Astrocyte (in vitro differentiated cells and primary cell): ENCODE measurements at regions not wholly inside any gene's neighbourhood (a gene's known extent, or its start where the extent isn't known, plus 50 kb on each side); places are given as distances from the start of the nearest gene placed in this dataset.

Experiments used
- DNase-seq: peaks from one replicate; pipeline ENCODE4 v3.0.0-alpha.2; 2010; ENCODE audit warnings: low read depth
- FAIRE-seq: peaks from 2 replicates; lab custom pipeline; 2011; peaks lifted over from hg19 to GRCh38; lab: Jason Lieb, UNC
- H2AFZ ChIP-seq: 2 replicates; pipeline ENCODE4 v1.6.0; 2012; ENCODE audit warnings: low read depth, low read length, inconsistent platforms
- H3K27ac ChIP-seq: 2 replicates; pipeline ENCODE4 v1.5.1; 2011; ENCODE audit warnings: low read depth, low read length, inconsistent platforms
- H3K27me3 ChIP-seq: 2 replicates; pipeline ENCODE4 v1.6.0; 2011; ENCODE audit warnings: low read length, inconsistent platforms; ENCODE audit not compliant: insufficient read depth
- H3K36me3 ChIP-seq: 2 replicates; pipeline ENCODE4 v1.5.1; 2011; ENCODE audit warnings: low read length, inconsistent platforms; ENCODE audit not compliant: insufficient read depth
- H3K4me1 ChIP-seq: 2 replicates; pipeline ENCODE4 v1.5.1; 2011; ENCODE audit warnings: low read length, inconsistent platforms; ENCODE audit not compliant: insufficient read depth
- H3K4me2 ChIP-seq: 2 replicates; pipeline ENCODE4 v1.6.0; 2012; ENCODE audit warnings: low read length, inconsistent platforms
- H3K4me3 ChIP-seq: 2 replicates; pipeline ENCODE4 v1.5.1; 2011; ENCODE audit warnings: low read depth, mild to moderate bottlenecking, low read length, inconsistent platforms; ENCODE audit not compliant: insufficient read depth
- H3K79me2 ChIP-seq: 2 replicates; pipeline ENCODE4 v1.6.0; 2012; ENCODE audit warnings: mild to moderate bottlenecking, low read length, inconsistent platforms; ENCODE audit not compliant: insufficient read depth
- H3K9ac ChIP-seq: 2 replicates; pipeline ENCODE4 v1.6.0; 2012; ENCODE audit warnings: mild to moderate bottlenecking, low read length, inconsistent platforms
- H3K9me3 ChIP-seq: 2 replicates; pipeline ENCODE4 v1.5.1; 2012; ENCODE audit warnings: low read depth, mild to moderate bottlenecking, low read length, inconsistent platforms; ENCODE audit not compliant: insufficient read depth
- H4K20me1 ChIP-seq: 2 replicates; pipeline ENCODE4 v1.6.0; 2012; ENCODE audit warnings: low read length, inconsistent platforms; ENCODE audit not compliant: insufficient read depth
- H3K27ac Mint-ChIP-seq: one replicate; pipeline ENCODE4 v1.8.0; 2021; ENCODE audit warnings: mild to moderate bottlenecking, mixed read lengths; ENCODE audit not compliant: unreplicated experiment
- H3K27me3 Mint-ChIP-seq: one replicate; pipeline ENCODE4 v1.8.0; 2021; ENCODE audit warnings: low read depth, mixed read lengths; ENCODE audit not compliant: unreplicated experiment
- H3K36me3 Mint-ChIP-seq: one replicate; pipeline ENCODE4 v1.8.0; 2021; ENCODE audit warnings: low read depth, mixed read lengths; ENCODE audit not compliant: unreplicated experiment
- H3K4me1 Mint-ChIP-seq: one replicate; pipeline ENCODE4 v1.8.0; 2021; ENCODE audit warnings: low read depth, mixed read lengths; ENCODE audit not compliant: unreplicated experiment
- H3K4me3 Mint-ChIP-seq: one replicate; pipeline ENCODE4 v1.8.0; 2021; ENCODE audit warnings: mild to moderate bottlenecking, moderate library complexity, mixed read lengths; ENCODE audit not compliant: unreplicated experiment
- H3K9me3 Mint-ChIP-seq: one replicate; pipeline ENCODE4 v1.8.0; 2021; ENCODE audit warnings: mild to moderate bottlenecking, mixed read lengths; ENCODE audit not compliant: unreplicated experiment
- EZH2 ChIP-seq: IDR thresholded peaks from 2 replicates; pipeline ENCODE4 v1.6.1; 2012; ENCODE audit warnings: mild to moderate bottlenecking, low read length, inconsistent platforms; ENCODE audit not compliant: insufficient read depth
- TF ChIP-seq, protein P1 (sequence below): IDR thresholded peaks from 2 replicates; pipeline ENCODE4 v1.5.1; 2011; ENCODE audit warnings: low read depth, mild to moderate bottlenecking, inconsistent platforms, low read length, moderate library complexity; ENCODE audit not compliant: insufficient read depth

DNA sequence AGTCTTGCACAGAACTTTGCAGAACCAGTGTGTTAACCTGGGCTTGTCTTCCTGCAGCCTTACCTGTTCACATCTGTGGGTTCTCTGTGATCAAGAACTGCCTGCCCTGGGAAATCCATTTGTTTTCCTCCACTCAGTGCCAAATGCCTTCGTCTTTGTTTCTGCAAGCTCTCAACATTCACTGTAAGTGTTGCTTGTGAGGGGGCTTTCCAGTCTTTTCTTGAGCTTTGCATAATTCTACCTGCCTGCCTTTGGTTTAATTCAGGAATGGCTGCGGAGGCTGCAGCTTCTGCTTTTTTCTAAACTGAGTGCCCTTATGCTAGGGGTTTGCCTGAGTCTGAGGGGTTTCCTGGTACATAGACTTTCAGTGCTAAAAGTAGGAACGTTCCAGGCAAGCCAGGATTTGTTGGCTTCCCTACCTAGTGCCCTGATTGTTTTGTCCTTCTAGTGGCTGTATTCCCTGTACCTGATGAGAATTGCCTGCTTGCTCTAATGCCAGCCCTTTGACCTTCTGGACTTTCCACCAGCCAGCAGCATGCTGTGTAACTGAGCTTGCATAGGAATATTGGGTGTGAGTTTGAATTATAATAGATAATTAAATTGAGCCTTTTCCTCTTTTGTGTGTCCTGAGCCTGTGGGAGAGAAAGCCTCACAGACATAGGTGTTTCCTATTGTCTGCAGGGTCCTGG lies 96.6 kb upstream of the CLSTN2 start:
- H3K4me3 ChIP-seq = no peak overlapping the region
- H2AFZ ChIP-seq = no peak overlapping the region
- no peak overlapping the region for H3K4me3 Mint-ChIP-seq
- H3K36me3 ChIP-seq = no peaks in the 10 kb centered on the region
- no peaks in the 10 kb centered on the region for H3K4me1 Mint-ChIP-seq
- FAIRE-seq (no peak), DNase-seq (no peak)
- H3K27me3 Mint-ChIP-seq = peaks cover 15% of the 10 kb centered on the region
- no peaks in the 10 kb centered on the region for H3K79me2 ChIP-seq
- no peaks in the 10 kb centered on the region for H3K9me3 ChIP-seq
- no peaks in the 10 kb centered on the region for H3K4me1 ChIP-seq
- H3K27ac ChIP-seq = no peak overlapping the region
- TF ChIP-seq, protein P1, sequence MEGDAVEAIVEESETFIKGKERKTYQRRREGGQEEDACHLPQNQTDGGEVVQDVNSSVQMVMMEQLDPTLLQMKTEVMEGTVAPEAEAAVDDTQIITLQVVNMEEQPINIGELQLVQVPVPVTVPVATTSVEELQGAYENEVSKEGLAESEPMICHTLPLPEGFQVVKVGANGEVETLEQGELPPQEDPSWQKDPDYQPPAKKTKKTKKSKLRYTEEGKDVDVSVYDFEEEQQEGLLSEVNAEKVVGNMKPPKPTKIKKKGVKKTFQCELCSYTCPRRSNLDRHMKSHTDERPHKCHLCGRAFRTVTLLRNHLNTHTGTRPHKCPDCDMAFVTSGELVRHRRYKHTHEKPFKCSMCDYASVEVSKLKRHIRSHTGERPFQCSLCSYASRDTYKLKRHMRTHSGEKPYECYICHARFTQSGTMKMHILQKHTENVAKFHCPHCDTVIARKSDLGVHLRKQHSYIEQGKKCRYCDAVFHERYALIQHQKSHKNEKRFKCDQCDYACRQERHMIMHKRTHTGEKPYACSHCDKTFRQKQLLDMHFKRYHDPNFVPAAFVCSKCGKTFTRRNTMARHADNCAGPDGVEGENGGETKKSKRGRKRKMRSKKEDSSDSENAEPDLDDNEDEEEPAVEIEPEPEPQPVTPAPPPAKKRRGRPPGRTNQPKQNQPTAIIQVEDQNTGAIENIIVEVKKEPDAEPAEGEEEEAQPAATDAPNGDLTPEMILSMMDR = no peak
- TF ChIP-seq EZH2 = no peak
- H3K27me3 ChIP-seq = no peaks in the 10 kb centered on the region
- H3K9ac ChIP-seq = no peak overlapping the region
- H3K36me3 Mint-ChIP-seq = no peaks in the 10 kb centered on the region
- no peak overlapping the region for H3K4me2 ChIP-seq
- H3K27ac Mint-ChIP-seq = no peak overlapping the region
- no peaks in the 10 kb centered on the region for H3K9me3 Mint-ChIP-seq
- H4K20me1 ChIP-seq = no peaks in the 10 kb centered on the region

DNA sequence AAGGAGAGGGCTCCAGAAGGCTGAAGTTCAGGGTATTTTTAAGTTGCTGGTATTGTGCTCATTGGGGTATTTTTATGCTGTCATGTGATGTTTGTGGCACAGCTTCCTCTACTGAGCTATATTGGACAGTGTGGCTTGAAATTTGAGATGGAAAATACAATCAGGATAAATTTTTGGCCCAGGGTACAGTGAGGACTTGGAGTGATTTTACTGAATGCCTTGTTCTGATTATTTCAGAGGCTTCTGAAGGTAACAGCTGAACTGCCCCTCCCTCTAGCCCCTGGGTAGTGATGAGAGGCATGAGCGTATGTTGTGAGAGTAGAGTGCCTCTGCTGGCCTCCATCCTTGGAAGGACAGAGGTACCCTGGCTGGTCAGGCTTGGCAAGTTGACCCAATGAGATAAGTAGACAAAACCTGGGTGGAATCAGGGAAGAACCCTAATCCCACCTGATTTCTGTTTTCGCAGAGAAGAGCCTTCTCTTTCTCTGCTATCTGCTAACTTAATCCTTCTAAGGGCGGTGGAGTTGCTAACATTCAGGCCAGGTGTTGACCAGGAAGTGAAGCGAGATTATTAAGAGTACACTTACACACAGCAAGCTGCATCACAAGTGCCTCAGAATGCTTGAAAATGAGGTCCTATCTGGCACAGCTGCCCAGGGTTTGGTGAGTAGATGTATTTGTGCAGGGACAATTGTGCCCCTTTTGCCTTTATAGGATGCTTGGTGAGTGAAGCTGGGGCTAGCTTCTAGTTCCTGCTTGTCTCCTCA lies 98.1 kb upstream of the CLSTN2 start:
- Histone ChIP-seq H3K36me3 (no peaks in the 10 kb centered on the region), H3K4me1 (no peaks in the 10 kb centered on the region), H4K20me1 (no peaks in the 10 kb centered on the region), H3K4me2 (no peak overlapping the region), H3K27ac (no peak overlapping the region), H2AFZ (no peak overlapping the region), H3K4me3 (no peak overlapping the region), H3K9me3 (no peaks in the 10 kb centered on the region), H3K9ac (no peak overlapping the region), H3K79me2 (no peaks in the 10 kb centered on the region), H3K27me3 (no peaks in the 10 kb centered on the region)
- Mint-ChIP-seq H3K27ac (no peak overlapping the region), H3K4me1 (no peaks in the 10 kb centered on the region), H3K4me3 (no peak overlapping the region), H3K27me3 (peaks cover 20% of the 10 kb centered on the region), H3K9me3 (peaks cover 3% of the 10 kb centered on the region), H3K36me3 (no peaks in the 10 kb centered on the region)
- DNase-seq (no peak), FAIRE-seq (no peak)
- TF ChIP-seq EZH2 = no peak
- TF ChIP-seq, protein P1 = no peak
